ENCODE measurements at regions not wholly inside any gene's neighbourhood (a gene's known extent, or its start where the extent isn't known, plus 50 kb on each side); places are given as distances from the start of the nearest gene placed in this dataset.

GRCh38 chr1:30476476-30476875, 246.9 kb downstream of the MATN1 start:
- Histone ChIP-seq H3K36me3 (no peaks in the 10 kb centered on the region), H3K9me3 (peaks cover 4 to 17% (median 5%) of the 10 kb centered on the region in 3 donors), H3K4me3 (no peak overlapping the region), H3K27me3 (peaks cover 0 to 9% of the 10 kb centered on the region in 2 donors), H3K4me1 (no peaks in the 10 kb centered on the region), H3K27ac (no peak overlapping the region)
- TF ChIP-seq CTCF (IDR thresholded peaks at IDR 0.05): no peak
- intact Hi-C loops (cut with DNase I; ENCODE audit: low total_unique reads): no loop called here
- peak; percentile 6 to 44 for DNase-seq

GRCh38 chr1:30475966-30476365, 247.4 kb downstream of the MATN1 start:
- H3K36me3 ChIP-seq: no peaks in the 10 kb centered on the region
- no peak for TF ChIP-seq CTCF (IDR thresholded peaks at IDR 0.05)
- no peaks in the 10 kb centered on the region for H3K4me1 ChIP-seq
- peaks cover 0 to 9% of the 10 kb centered on the region in 2 donors for H3K27me3 ChIP-seq
- no peak overlapping the region for H3K4me3 ChIP-seq
- intact Hi-C loops (cut with DNase I; ENCODE audit: low total_unique reads): no loop called here
- peaks cover under 1 to 12% (median 4%) of the 10 kb centered on the region in 3 donors for H3K9me3 ChIP-seq
- H3K27ac ChIP-seq: no peak overlapping the region
- DNase-seq: peak; percentile 7 to 40

GRCh38 chr1:30475201-30475600, 248.2 kb downstream of the MATN1 start:
- H3K27me3 ChIP-seq: peaks cover 0 to 9% of the 10 kb centered on the region in 2 donors
- no peaks in the 10 kb centered on the region for H3K36me3 ChIP-seq
- no peak for TF ChIP-seq CTCF (IDR thresholded peaks at IDR 0.05)
- no peaks in the 10 kb centered on the region for H3K4me1 ChIP-seq
- peaks cover 0 to 4% (median 0%) of the 10 kb centered on the region in 3 donors for H3K9me3 ChIP-seq
- DNase-seq: peak; percentile 7 to 39
- H3K27ac ChIP-seq: no peak overlapping the region
- no peak overlapping the region for H3K4me3 ChIP-seq
- intact Hi-C loops (cut with DNase I; ENCODE audit: low total_unique reads): no loop called here

GRCh38 chr1:30474818-30475200, 248.6 kb downstream of the MATN1 start:
- intact Hi-C loops (cut with DNase I; ENCODE audit: low total_unique reads): no loop called here
- Histone ChIP-seq H3K27ac (no peak overlapping the region), H3K4me1 (no peaks in the 10 kb centered on the region), H3K27me3 (peaks cover 0 to 9% of the 10 kb centered on the region in 2 donors), H3K36me3 (no peaks in the 10 kb centered on the region), H3K4me3 (no peak overlapping the region), H3K9me3 (peaks cover 0 to under 1% (median 0%) of the 10 kb centered on the region in 3 donors)
- DNase-seq: peak; percentile 4 to 23
- TF ChIP-seq CTCF (IDR thresholded peaks at IDR 0.05): no peak

- no peak for TF ChIP-seq CTCF (IDR thresholded peaks at IDR 0.05)
- Histone ChIP-seq H3K4me1 (no peaks in the 10 kb centered on the region), H3K27me3 (peaks cover 0 to 11% of the 10 kb centered on the region in 2 donors), H3K27ac (no peak overlapping the region), H3K9me3 (no peaks in the 10 kb centered on the region), H3K4me3 (no peak overlapping the region), H3K36me3 (no peaks in the 10 kb centered on the region)
- intact Hi-C loops (cut with DNase I; ENCODE audit: low total_unique reads): no loop called here
- DNase-seq: peak; percentile 11
These were observed 249.2 kb downstream of the MATN1 start for GRCh38 chr1:30473922-30474817.

Measured in tibial artery (tissue), 4 donors.